Calu3 (cell line): ENCODE measurements at regions not wholly inside any gene's neighbourhood (a gene's known extent, or its start where the extent isn't known, plus 50 kb on each side); places are given as distances from the start of the nearest gene placed in this dataset.
A peak's percentile ranks its signal among the peaks of the same experiment; 100 is the strongest.

Experiments used
- BruUV-seq: library from RNA; stranded (reverse); fragments of 400-500 nt; replicated peaks from 2 replicates; lab custom pipeline; 2021; lab: Mats Ljungman, UMichigan
- CTCF ChIA-PET: fragments of 300-600 bp; sonication (Branson Sonifier 250); formaldehyde crosslinking; loops from one replicate; lab custom pipeline; 2022; ENCODE audit warnings: antibody characterized with exemption; lab: Charles Lee
- DNase-seq: peaks from one replicate; pipeline ENCODE4 v3.0.0; 2022
- H3K27ac Mint-ChIP-seq: one replicate; pipeline ENCODE4 v1.8.0; 2022; ENCODE audit warnings: mixed read lengths; ENCODE audit not compliant: unreplicated experiment
- H3K27me3 Mint-ChIP-seq: one replicate; pipeline ENCODE4 v1.8.0; 2022; ENCODE audit warnings: mixed read lengths; ENCODE audit not compliant: unreplicated experiment
- H3K36me3 Mint-ChIP-seq: one replicate; pipeline ENCODE4 v1.8.0; 2022; ENCODE audit warnings: mild to moderate bottlenecking, moderate library complexity, mixed read lengths; ENCODE audit not compliant: insufficient read depth, unreplicated experiment
- H3K4me1 Mint-ChIP-seq: one replicate; pipeline ENCODE4 v1.8.0; 2022; ENCODE audit warnings: mild to moderate bottlenecking, low read depth, mixed read lengths; ENCODE audit not compliant: unreplicated experiment
- H3K4me3 Mint-ChIP-seq: one replicate; pipeline ENCODE4 v1.8.0; 2022; ENCODE audit warnings: mild to moderate bottlenecking, low read depth, moderate library complexity, mixed read lengths; ENCODE audit not compliant: unreplicated experiment
- H3K9me3 Mint-ChIP-seq: one replicate; pipeline ENCODE4 v1.8.0; 2022; ENCODE audit warnings: low read depth, mixed read lengths; ENCODE audit not compliant: unreplicated experiment
- intact Hi-C: fragments of 100-400 bp; cut with micrococcal nuclease; formaldehyde crosslinking; loops from one replicate; pipeline ENCODE4 v1.10.0; 2022; ENCODE audit not compliant: unreplicated experiment
- TF ChIP-seq, protein P1 (sequence below): fragments of 200-600 bp; IDR thresholded peaks from one replicate; pipeline ENCODE4 v1.8.0; 2022; ENCODE audit warnings: antibody characterized with exemption; ENCODE audit not compliant: unreplicated experiment

DNA sequence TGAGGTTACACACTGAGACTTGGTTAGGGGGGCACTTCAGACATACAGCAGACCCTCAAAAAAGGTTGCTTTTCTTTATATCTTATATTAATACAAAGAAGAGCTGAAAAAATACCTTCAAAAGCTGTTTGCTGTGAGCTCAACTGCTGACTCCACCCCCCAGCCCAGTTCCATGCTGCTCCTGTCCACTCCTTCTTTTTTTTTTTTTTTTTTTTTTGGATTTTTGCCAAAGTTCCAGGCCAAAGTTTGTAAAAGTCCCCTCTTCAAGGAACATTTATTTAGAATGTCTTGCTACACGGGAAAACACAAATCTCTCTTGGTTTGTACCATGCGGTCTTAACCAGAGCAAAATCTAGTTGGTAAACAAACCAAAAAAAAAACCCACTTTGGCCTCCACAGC is 85.3 kb upstream of the AKAP12 start:
- Mint-ChIP-seq H3K27me3 (no peaks in the 10 kb centered on the region), H3K36me3 (no peaks in the 10 kb centered on the region), H3K27ac (no peak overlapping the region), H3K4me3 (no peak overlapping the region), H3K4me1 (no peaks in the 10 kb centered on the region), H3K9me3 (no peaks in the 10 kb centered on the region)
- CTCF ChIA-PET = interaction anchor here (0.5 kb wide), 1 partner anchor 11 kb away, joined by 4 read pairs; no protein-coding TSS in a partner anchor
- no TSS peak for BruUV-seq
- TF ChIP-seq, protein P1, sequence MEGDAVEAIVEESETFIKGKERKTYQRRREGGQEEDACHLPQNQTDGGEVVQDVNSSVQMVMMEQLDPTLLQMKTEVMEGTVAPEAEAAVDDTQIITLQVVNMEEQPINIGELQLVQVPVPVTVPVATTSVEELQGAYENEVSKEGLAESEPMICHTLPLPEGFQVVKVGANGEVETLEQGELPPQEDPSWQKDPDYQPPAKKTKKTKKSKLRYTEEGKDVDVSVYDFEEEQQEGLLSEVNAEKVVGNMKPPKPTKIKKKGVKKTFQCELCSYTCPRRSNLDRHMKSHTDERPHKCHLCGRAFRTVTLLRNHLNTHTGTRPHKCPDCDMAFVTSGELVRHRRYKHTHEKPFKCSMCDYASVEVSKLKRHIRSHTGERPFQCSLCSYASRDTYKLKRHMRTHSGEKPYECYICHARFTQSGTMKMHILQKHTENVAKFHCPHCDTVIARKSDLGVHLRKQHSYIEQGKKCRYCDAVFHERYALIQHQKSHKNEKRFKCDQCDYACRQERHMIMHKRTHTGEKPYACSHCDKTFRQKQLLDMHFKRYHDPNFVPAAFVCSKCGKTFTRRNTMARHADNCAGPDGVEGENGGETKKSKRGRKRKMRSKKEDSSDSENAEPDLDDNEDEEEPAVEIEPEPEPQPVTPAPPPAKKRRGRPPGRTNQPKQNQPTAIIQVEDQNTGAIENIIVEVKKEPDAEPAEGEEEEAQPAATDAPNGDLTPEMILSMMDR = no peak
- no peak for DNase-seq
- intact Hi-C loops = no loop called here

DNA sequence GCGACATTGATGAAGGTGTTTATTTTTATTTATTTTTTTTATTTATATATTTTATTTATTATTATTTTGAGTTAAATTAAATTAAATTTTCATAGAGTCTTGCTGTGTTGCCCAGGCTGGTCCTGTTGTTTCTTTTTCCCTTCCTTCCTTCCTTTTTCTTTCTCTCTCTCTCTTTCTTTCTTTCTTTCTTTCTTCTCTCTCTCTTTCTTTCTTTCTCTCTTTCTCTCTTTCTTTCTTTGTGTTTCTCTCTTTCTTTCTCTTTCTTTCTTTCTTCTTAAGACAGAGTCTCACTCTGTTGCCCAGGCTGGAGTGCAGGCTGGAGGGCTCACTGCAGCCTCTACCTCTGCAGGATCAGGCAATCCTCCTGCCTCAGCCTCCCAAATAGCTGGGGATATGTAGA is 84.7 kb upstream of the AKAP12 start:
- BruUV-seq = no TSS peak
- Mint-ChIP-seq H3K36me3 (no peaks in the 10 kb centered on the region), H3K27me3 (no peaks in the 10 kb centered on the region), H3K4me3 (no peak overlapping the region), H3K27ac (no peak overlapping the region), H3K9me3 (no peaks in the 10 kb centered on the region), H3K4me1 (no peaks in the 10 kb centered on the region)
- CTCF ChIA-PET = no interaction called here
- no peak for DNase-seq
- intact Hi-C loops = no loop called here
- TF ChIP-seq, protein P1 = no peak

- no TSS peak for BruUV-seq
- DNase-seq = peak; percentile 55
- no peaks in the 10 kb centered on the region for H3K36me3 Mint-ChIP-seq
- H3K4me1 Mint-ChIP-seq = no peaks in the 10 kb centered on the region
- no peaks in the 10 kb centered on the region for H3K27me3 Mint-ChIP-seq
- CTCF ChIA-PET = no interaction called here
- H3K4me3 Mint-ChIP-seq = no peak overlapping the region
- no peaks in the 10 kb centered on the region for H3K9me3 Mint-ChIP-seq
- intact Hi-C loops = no loop called here
- H3K27ac Mint-ChIP-seq = no peak overlapping the region
- TF ChIP-seq, protein P1 = no peak
Observed at GRCh38 chr6:151160929-151161757, 78.6 kb upstream of the AKAP12 start.

- Mint-ChIP-seq H3K4me3 (no peak overlapping the region), H3K9me3 (no peaks in the 10 kb centered on the region), H3K27me3 (no peaks in the 10 kb centered on the region), H3K27ac (no peak overlapping the region), H3K4me1 (no peaks in the 10 kb centered on the region), H3K36me3 (no peaks in the 10 kb centered on the region)
- intact Hi-C loops = no loop called here
- TF ChIP-seq, protein P1 = no peak
- BruUV-seq = no TSS peak
- CTCF ChIA-PET = no interaction called here
- no peak for DNase-seq
Observed at GRCh38 chr6:151164383-151164782, 75.4 kb upstream of the AKAP12 start.
